Ovary (tissue), 1 donor: ENCODE measurements at regions not wholly inside any gene's neighbourhood (a gene's known extent, or its start where the extent isn't known, plus 50 kb on each side); places are given as distances from the start of the nearest gene placed in this dataset.

Experiments used
- EP300 ChIP-seq: sonication (generic); formaldehyde crosslinking; IDR thresholded peaks from one replicate; pipeline ENCODE4 v1.6.1; 2017; ENCODE audit warnings: antibody characterized with exemption
- POLR2A ChIP-seq: fragments of 450-650 bp; IDR thresholded peaks from one replicate; pipeline ENCODE4 v1.6.1; 2017; ENCODE audit warnings: antibody characterized with exemption, mild to moderate bottlenecking, moderate library complexity

- TF ChIP-seq EP300 (no peak), POLR2A (no peak)
Observed at GRCh38 chr2:13822365-13822764, 810.2 kb upstream of the LRATD1 start.
